G401 (cell line): ENCODE measurements at regions not wholly inside any gene's neighbourhood (a gene's known extent, or its start where the extent isn't known, plus 50 kb on each side); places are given as distances from the start of the nearest gene placed in this dataset.
"Not testable (repeated sequence)": the region's sequence is repeated elsewhere in the genome, so short reads cannot be mapped to it uniquely, and the experiment has no call there.

ENCODE experiments used
- DNase-seq: peaks from one replicate; pipeline ENCODE4 v3.0.0-alpha.2; 2015; ENCODE audit warnings: low spot score
- in situ Hi-C: cut with HindIII; loops from 2 replicates; pipeline ENCODE4 v1.10.0; 2016; ENCODE audit warnings: low sequenced_read_pairs, mixed read lengths

DNA sequence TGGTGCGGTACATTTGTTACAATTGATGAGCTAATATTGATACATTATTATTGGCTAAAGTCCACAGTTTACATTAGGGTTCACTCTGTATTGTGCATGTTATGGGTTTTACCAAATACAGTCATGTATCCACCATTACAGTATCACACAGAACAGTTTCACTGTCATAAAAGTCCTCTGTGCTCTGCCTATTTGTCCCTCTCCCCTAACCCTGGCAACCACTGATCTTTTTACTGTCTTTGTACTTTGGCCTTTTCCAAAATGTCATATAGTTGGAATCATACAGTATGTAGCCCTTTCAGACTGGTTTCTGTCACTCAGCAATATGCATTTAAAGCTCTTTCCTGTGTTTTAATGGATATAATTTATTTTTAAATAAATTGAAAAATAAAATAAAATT is 83.1 kb upstream of the SLC4A7 start:
- in situ Hi-C loops = no loop called here
- DNase-seq = no peak

GRCh38 chr3:27565201-27565852 is 81.1 kb upstream of the SLC4A7 start:
- in situ Hi-C loops = no loop called here
- DNase-seq = no peak

- DNase-seq = no peak
- in situ Hi-C loops = no loop called here
Measured at GRCh38 chr3:27561576-27561975, 77.4 kb upstream of the SLC4A7 start.

- in situ Hi-C loops = no loop called here
- DNase-seq = no peak
Measured at GRCh38 chr3:27560484-27561056, 76.4 kb upstream of the SLC4A7 start.

DNA sequence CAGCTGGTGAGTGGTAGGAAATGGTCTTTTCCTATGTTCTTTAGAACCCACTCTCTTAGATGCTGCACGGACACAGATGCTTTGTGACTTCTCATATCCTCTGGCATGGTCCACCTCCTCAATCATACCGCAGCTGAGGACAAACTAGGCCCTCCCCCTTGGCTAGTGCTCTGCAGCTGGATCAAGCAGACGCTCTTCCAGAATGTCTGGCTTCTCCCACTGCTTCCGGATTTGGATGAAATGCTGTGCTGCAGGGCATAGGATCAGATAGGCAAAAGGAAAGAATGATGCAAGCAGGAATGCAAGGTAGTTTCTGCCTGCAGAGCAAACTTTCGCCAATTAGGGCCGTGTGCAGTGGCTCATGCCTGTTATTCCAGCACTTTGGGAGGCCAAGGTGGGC is 75.7 kb upstream of the SLC4A7 start:
- in situ Hi-C loops = no loop called here
- no peak for DNase-seq

DNA sequence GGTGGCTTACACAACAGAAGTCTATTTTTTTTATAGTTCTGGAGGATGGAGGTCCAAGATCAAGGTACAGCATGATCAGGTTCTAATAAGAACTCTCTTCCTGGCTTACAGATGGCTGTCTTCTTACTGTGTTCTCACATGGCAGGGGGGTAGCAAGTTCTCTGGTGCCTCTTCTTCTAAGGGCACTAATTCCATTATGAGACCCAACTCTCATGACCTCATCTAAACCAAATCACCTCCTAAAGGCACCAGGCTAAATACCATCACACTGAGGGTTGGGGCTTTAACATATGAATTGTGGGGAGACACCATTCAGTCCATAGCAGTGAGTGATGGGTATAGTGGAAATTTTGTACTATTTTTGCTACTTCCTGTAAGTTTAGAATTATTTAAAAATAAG is 75.2 kb upstream of the SLC4A7 start:
- in situ Hi-C loops = no loop called here
- DNase-seq = no peak

- in situ Hi-C loops = no loop called here
- DNase-seq = no peak
Measured at GRCh38 chr3:27557411-27557810, 73.2 kb upstream of the SLC4A7 start.

DNA sequence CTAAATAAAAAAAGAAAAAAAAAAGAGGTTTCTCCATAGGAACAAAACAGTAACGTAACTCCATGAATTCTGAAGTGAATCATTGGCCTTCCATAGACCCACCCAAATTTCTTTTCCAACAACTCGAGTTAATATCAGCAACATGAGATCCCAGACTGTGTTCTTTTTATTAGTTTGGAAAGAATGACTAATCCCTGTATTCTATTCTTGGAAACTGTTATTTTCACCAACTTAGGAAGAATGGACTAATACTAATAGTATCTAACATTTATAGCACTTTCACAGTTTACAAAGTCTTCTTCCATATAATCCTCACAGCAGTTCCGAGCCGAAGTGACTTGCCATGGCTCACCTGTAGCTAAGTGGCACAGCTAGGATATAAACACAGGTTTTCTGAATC is 72.7 kb upstream of the SLC4A7 start:
- in situ Hi-C loops = no loop called here
- DNase-seq = no peak

DNA sequence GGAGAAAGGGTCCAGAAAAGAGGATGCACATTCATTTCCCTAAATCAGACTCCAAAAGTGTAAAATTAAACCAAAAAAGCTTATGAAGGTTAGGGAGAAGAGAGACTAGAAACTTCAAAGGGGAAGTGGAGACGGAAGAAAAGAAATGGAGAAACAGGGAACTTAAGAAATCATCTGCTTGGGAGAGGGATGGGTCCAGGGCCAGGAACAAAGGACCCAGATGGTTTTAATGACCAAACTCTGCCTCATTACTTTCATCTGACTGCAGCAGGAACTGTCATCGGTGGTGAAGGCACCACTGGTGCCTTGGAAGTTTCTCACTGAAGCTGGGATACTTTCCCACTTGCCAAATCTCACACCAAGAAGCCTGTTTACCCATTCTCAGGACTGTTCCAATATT is 70.5 kb upstream of the SLC4A7 start:
- in situ Hi-C loops = no loop called here
- DNase-seq = no peak

- no peak for DNase-seq
- in situ Hi-C loops = no loop called here
Measured at GRCh38 chr3:27553886-27554540, 69.8 kb upstream of the SLC4A7 start.

DNA sequence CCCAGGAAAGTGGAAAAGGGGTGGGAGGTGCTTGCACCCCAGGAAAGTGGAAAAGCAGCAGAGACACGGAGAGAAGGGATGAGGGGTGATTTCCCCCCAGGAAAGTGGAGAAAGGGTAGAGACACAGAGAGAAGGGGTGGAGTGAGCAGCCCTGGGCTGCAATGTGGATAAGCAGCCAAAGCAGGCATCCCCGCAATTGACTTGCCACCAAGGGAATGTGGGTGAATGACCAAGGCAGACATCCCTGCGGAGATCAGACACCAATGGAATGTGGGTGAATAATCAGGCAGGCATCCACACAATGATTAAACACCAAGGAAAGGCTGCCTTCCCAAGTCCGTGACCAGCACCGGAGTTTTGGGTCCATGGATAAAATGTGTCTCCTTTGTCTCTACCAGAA is 68.5 kb upstream of the SLC4A7 start:
- DNase-seq, in situ Hi-C loops: not testable (repeated sequence)

- DNase-seq, in situ Hi-C loops: not testable (repeated sequence)
Measured at GRCh38 chr3:27551413-27551812, 67.2 kb upstream of the SLC4A7 start.

DNA sequence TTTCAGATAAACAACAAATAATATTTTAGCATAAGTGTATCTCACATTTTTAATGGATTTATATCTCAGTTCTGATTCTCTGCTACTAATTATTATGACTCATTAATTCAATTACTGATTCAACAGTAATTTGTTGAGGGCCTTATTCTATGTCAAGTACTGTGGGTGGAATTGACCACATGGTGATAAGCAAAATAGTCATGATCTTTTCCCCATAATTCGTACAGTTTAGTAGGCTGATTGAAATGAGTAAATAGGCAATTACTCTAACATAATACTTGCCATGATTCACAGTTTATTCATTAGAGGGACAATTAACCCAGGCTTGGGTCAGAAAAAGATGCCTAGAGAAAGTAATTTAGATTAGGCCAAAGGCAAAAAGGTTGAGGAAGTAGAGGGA is 60.9 kb upstream of the SLC4A7 start:
- in situ Hi-C loops = no loop called here
- DNase-seq = no peak

DNA sequence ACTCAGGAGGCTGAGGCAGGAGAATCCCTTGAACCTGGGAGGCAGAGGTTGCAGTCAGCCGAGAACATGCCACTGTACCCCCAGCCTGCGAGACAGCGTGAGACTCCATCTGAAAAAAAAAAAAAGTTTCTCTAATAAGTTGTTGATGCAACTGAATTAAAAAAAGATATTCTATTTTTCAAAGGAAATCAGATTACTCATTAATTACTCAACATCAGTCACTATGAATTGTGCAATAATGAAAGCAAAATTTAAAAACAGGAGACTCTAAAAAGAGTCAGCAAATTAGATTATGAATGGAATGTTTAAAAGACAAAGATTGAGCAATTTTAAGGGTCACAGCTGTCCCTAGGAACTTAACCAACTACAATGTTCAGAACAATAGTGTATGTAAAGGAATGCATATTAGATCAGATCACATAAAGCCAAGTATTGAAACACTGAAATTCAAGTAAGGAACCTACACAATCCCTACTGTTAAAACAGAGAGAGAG is 60.2 kb upstream of the SLC4A7 start:
- no peak for DNase-seq
- in situ Hi-C loops = no loop called here

- no peak for DNase-seq
- in situ Hi-C loops = no loop called here
Measured at GRCh38 chr3:27542476-27542875, 58.3 kb upstream of the SLC4A7 start.

GRCh38 chr3:27540231-27540630 is 56.0 kb upstream of the SLC4A7 start:
- in situ Hi-C loops = no loop called here
- no peak for DNase-seq

DNA sequence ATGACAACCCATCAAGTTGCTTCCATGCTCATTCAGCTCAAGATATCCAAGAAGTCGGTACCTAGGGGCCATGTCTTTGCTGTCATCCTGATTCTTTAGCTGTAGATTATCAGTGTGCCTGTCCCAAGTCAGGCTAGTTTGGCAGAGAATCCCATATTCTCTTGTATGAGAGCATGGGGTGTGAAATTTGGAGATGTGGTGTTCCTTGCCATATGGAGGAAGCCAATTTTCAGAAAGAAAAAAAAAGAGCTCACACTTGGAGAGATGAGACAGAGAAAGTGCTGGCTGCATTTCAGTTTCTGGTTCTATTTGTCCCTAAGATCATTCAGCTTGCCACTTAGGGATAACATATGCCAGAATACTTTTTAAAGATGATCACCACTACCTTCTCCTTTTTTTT is 52.3 kb upstream of the SLC4A7 start:
- DNase-seq = no peak
- in situ Hi-C loops = no loop called here

- in situ Hi-C loops = no loop called here
- no peak for DNase-seq
Measured at GRCh38 chr3:27535809-27536392, 51.7 kb upstream of the SLC4A7 start.

- in situ Hi-C loops = no loop called here
- peak; percentile 18 for DNase-seq
Measured at GRCh38 chr3:27533718-27534573, 49.8 kb upstream of the SLC4A7 start.
